ENCODE measurements at regions not wholly inside any gene's neighbourhood (a gene's known extent, or its start where the extent isn't known, plus 50 kb on each side); places are given as distances from the start of the nearest gene placed in this dataset.

DNA sequence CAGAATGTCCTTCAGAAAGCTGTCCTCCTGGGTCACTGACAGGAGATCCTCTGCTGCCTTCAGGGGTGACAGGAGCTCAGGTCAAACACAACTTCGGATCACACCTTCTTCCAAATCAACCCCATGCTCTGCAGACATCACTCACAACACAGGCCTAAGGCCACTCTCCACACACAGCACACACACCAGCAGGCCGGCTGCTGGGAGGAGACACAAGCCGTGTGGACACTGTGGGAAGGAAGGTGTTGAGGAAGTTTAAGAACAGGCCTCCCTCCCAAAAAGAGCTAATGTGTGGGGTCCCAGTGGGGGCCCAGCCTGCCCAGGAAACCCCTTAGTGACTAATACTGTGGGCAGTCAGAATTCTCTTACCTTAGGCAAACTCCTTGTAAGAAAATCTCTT, 290.3 kb upstream of the ID2 start:
- peak; percentile 32 for DNase-seq (ENCODE audit: low spot score)

GRCh38 chr2:8392098-8392866, 289.6 kb upstream of the ID2 start:
- intact Hi-C loops (cut with micrococcal nuclease; ENCODE audit: unreplicated experiment), result loop anchor here (10.0 kb wide), 1 partner anchor 363 kb away; no protein-coding TSS in a partner anchor
- Histone ChIP-seq H3K36me3 (ENCODE audit: insufficient read depth, low read length, poor library complexity, severe bottlenecking) (no peaks in the 10 kb centered on the region), H3K27ac (ENCODE audit: low read depth, low read length, poor library complexity, severe bottlenecking) (peak overlapping the region; percentile 84), H3K4me3 (ENCODE audit: low read depth, low read length, poor library complexity, severe bottlenecking) (no peak overlapping the region), H3K27me3 (replicated peaks; ENCODE audit: insufficient read depth, low read depth, low read length, poor library complexity) (no peaks in the 10 kb centered on the region), H3K9me3 (ENCODE audit: low read depth, low read length, poor library complexity, severe bottlenecking) (no peaks in the 10 kb centered on the region), H3K4me1 (ENCODE audit: insufficient read depth, low read length, poor library complexity, severe bottlenecking) (peaks cover 64% of the 10 kb centered on the region)
- CTCF ChIA-PET, result no interaction called here
- POLR2A ChIA-PET (ENCODE audit: low non-redundant PET), result no interaction called here
- BruUV-seq (replicated peaks), result no TSS peak
- DNase-seq (ENCODE audit: low spot score), result peak; percentile 30
- no peak for TF ChIP-seq EZH2 (IDR thresholded peaks at IDR 0.05; ENCODE audit: borderline replicate concordance, low read depth, low read length, poor library complexity, severe bottlenecking)
- TF ChIP-seq CTCF (conservative IDR thresholded peaks at IDR 0.05; ENCODE audit: low read depth, low read length), result no peak

More for the DNA sequence above, 290.3 kb upstream of the ID2 start:
- Histone ChIP-seq H3K27me3 (replicated peaks; ENCODE audit: insufficient read depth, low read depth, low read length, poor library complexity) (no peaks in the 10 kb centered on the region), H3K27ac (ENCODE audit: low read depth, low read length, poor library complexity, severe bottlenecking) (peak overlapping the region; percentile 84), H3K36me3 (ENCODE audit: insufficient read depth, low read length, poor library complexity, severe bottlenecking) (no peaks in the 10 kb centered on the region), H3K9me3 (ENCODE audit: low read depth, low read length, poor library complexity, severe bottlenecking) (no peaks in the 10 kb centered on the region), H3K4me1 (ENCODE audit: insufficient read depth, low read length, poor library complexity, severe bottlenecking) (peaks cover 60% of the 10 kb centered on the region), H3K4me3 (ENCODE audit: low read depth, low read length, poor library complexity, severe bottlenecking) (no peak overlapping the region)
- ChIA-PET CTCF (no interaction called here), POLR2A (ENCODE audit: low non-redundant PET) (no interaction called here)
- BruUV-seq (replicated peaks), result no TSS peak
- TF ChIP-seq EZH2 (IDR thresholded peaks at IDR 0.05; ENCODE audit: borderline replicate concordance, low read depth, low read length, poor library complexity, severe bottlenecking), result no peak
- TF ChIP-seq CTCF (conservative IDR thresholded peaks at IDR 0.05; ENCODE audit: low read depth, low read length), result no peak
- intact Hi-C loops (cut with micrococcal nuclease; ENCODE audit: unreplicated experiment), result loop anchor here (10.0 kb wide), 1 partner anchor 363 kb away; no protein-coding TSS in a partner anchor

GRCh38 chr2:8393506-8393905, 288.4 kb upstream of the ID2 start:
- Histone ChIP-seq H3K9me3 (ENCODE audit: low read depth, low read length, poor library complexity, severe bottlenecking) (no peaks in the 10 kb centered on the region), H3K4me3 (ENCODE audit: low read depth, low read length, poor library complexity, severe bottlenecking) (no peak overlapping the region), H3K4me1 (ENCODE audit: insufficient read depth, low read length, poor library complexity, severe bottlenecking) (peaks cover 52% of the 10 kb centered on the region), H3K27me3 (replicated peaks; ENCODE audit: insufficient read depth, low read depth, low read length, poor library complexity) (no peaks in the 10 kb centered on the region), H3K36me3 (ENCODE audit: insufficient read depth, low read length, poor library complexity, severe bottlenecking) (no peaks in the 10 kb centered on the region), H3K27ac (ENCODE audit: low read depth, low read length, poor library complexity, severe bottlenecking) (peak overlapping the region; percentile 72)
- intact Hi-C loops (cut with micrococcal nuclease; ENCODE audit: unreplicated experiment), result loop anchor here (10.0 kb wide), 1 partner anchor 361 kb away; no protein-coding TSS in a partner anchor
- BruUV-seq (replicated peaks), result no TSS peak
- no peak for DNase-seq (ENCODE audit: low spot score)
- TF ChIP-seq EZH2 (IDR thresholded peaks at IDR 0.05; ENCODE audit: borderline replicate concordance, low read depth, low read length, poor library complexity, severe bottlenecking), result no peak
- no peak for TF ChIP-seq CTCF (conservative IDR thresholded peaks at IDR 0.05; ENCODE audit: low read depth, low read length)
- CTCF ChIA-PET, result no interaction called here
- POLR2A ChIA-PET (ENCODE audit: low non-redundant PET), result no interaction called here
